ENCODE measurements at regions not wholly inside any gene's neighbourhood (a gene's known extent, or its start where the extent isn't known, plus 50 kb on each side); places are given as distances from the start of the nearest gene placed in this dataset.

DNA sequence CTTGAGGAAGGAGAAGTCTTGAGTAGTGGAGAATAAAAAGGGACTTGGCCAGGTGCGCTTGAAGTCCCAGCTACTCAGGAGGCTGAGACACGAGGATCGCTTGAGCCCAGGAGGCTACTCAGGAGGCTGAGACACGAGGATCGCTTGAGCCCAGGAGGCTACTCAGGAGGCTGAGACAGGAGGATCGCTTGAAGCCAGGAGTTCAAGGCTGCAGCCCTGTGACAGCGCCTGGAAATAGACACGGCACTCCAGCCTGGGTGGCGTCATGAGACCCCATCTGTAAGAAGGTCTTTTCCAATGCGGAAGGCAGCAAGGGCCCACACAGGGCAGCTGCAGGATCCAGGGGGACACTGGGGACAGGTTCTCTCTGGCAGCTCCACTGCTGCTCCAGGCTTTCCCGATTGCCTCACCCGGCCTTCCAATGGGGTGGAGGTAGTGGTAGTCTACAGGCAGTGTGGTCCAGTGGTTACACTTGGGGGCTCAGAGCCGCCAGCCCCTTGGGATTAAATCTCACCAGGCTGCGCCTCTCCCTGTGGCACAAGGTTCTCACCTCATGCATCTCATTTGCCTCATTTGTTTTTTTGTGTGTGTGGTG is 143.4 kb downstream of the SEC14L1 start:
- TF ChIP-seq, protein P1, sequence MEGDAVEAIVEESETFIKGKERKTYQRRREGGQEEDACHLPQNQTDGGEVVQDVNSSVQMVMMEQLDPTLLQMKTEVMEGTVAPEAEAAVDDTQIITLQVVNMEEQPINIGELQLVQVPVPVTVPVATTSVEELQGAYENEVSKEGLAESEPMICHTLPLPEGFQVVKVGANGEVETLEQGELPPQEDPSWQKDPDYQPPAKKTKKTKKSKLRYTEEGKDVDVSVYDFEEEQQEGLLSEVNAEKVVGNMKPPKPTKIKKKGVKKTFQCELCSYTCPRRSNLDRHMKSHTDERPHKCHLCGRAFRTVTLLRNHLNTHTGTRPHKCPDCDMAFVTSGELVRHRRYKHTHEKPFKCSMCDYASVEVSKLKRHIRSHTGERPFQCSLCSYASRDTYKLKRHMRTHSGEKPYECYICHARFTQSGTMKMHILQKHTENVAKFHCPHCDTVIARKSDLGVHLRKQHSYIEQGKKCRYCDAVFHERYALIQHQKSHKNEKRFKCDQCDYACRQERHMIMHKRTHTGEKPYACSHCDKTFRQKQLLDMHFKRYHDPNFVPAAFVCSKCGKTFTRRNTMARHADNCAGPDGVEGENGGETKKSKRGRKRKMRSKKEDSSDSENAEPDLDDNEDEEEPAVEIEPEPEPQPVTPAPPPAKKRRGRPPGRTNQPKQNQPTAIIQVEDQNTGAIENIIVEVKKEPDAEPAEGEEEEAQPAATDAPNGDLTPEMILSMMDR (IDR thresholded peaks at IDR 0.05; ENCODE audit: low read depth, low read length), result no peak
- no peak for TF ChIP-seq EZH2phosphoT487 (IDR thresholded peaks at IDR 0.05; ENCODE audit: low read depth)

Data from OCI-LY3 (cell line).